GM12872 (cell line): ENCODE measurements at regions not wholly inside any gene's neighbourhood (a gene's known extent, or its start where the extent isn't known, plus 50 kb on each side); places are given as distances from the start of the nearest gene placed in this dataset.

ENCODE experiments used
- CTCF ChIP-seq: IDR thresholded peaks from 3 replicates; pipeline ENCODE4 v1.5.1; 2011; ENCODE audit warnings: low read depth, mild to moderate bottlenecking, low read length, moderate library complexity; ENCODE audit not compliant: insufficient read depth

GRCh38 chr18:55111271-55111670, 152.0 kb upstream of the CCDC68 start:
- TF ChIP-seq CTCF, result no peak

GRCh38 chr18:55110436-55110835, 151.2 kb upstream of the CCDC68 start:
- TF ChIP-seq CTCF, result no peak

DNA sequence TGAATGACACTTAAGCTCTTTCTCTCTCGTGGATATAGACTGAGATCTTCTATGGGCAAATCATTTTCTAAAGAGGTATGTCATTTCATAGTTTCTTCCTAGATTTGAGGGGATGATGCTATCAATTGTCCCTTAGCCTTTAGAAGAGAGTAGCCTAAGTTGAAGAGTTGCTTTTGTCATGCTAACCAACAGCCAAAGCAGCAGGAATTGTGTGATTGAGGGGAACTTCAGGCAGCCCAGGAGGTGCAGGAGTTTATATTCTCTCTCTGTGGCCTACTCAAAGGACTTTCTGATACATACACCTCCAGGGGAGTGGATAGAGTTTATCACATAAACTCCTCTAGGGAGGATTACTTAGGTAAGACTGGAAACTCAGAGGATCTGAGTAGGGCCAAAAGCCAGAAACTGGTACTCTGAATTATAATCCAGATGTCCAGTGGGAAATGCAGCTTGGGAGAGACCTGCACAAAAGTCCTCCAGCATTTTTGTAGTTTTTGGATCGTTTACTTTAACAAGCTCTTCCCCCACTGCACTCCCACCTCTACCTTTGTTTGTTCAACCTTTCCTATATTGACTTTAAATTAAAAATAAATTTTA, 150.7 kb upstream of the CCDC68 start:
- TF ChIP-seq CTCF, result no peak

DNA sequence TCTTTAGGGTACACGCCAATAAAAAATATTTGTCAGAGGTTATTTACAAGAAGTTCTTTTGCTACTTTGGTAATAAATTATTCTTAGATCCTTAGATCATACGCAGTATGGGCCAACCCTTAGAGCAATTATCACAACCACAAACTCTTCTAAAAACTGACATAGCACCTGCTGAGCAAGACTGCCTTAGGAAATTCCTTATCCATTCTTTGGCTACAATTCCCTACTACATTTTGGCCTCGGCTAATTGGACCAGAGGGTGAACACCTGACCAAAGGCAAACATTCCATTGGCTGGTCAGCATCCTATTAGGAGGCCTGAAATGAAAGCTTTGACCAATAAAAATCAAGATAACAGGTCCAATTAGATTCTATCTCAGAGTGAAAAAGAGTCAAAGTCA, 147.6 kb upstream of the CCDC68 start:
- no peak for TF ChIP-seq CTCF

DNA sequence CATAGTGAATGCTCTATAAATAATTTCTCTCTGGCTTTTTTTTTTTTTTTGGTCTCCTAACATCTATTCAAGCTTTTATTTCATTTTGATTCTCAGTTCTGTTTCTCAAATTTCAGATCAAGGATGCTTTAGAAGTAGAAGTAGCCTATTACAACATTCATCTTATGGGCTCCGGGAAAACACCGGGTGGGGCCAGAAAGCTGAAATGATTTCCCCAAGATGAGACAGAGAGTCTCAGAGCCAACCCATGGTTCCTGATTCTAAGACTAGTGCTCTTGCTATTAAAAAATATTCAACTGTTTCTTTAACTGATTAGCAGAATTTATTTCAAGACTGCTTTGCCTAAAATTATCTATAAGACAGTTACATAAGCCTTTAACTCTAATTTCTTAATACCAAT, 147.2 kb upstream of the CCDC68 start:
- TF ChIP-seq CTCF, result no peak

GRCh38 chr18:55105873-55106272, 146.6 kb upstream of the CCDC68 start:
- no peak for TF ChIP-seq CTCF

- no peak for TF ChIP-seq CTCF
These were observed 143.7 kb upstream of the CCDC68 start for GRCh38 chr18:55102958-55103456.
